KMS-11 (cell line): ENCODE measurements at regions not wholly inside any gene's neighbourhood (a gene's known extent, or its start where the extent isn't known, plus 50 kb on each side); places are given as distances from the start of the nearest gene placed in this dataset.

Experiments used
- H2AFZ ChIP-seq: fragments of 200-600 bp; sonication (generic); 2 replicates; pipeline ENCODE4 v1.6.1; 2016; ENCODE audit warnings: antibody characterized with exemption, mixed run types, low read depth
- H3K27ac ChIP-seq: fragments of 200-600 bp; sonication (generic); 2 replicates; pipeline ENCODE4 v1.6.1; 2016; ENCODE audit warnings: mild to moderate bottlenecking, mixed run types
- H3K27me3 ChIP-seq: fragments of 200-600 bp; sonication (generic); 2 replicates; pipeline ENCODE4 v1.6.1; 2017; ENCODE audit warnings: mild to moderate bottlenecking, low read depth, mixed run types, moderate library complexity; ENCODE audit not compliant: insufficient read depth
- H3K36me3 ChIP-seq: fragments of 200-600 bp; sonication (generic); 2 replicates; pipeline ENCODE4 v1.6.1; 2017; ENCODE audit warnings: mild to moderate bottlenecking, mixed run types; ENCODE audit not compliant: insufficient read depth
- H3K4me1 ChIP-seq: fragments of 200-600 bp; sonication (generic); 2 replicates; pipeline ENCODE4 v1.6.1; 2016; ENCODE audit warnings: mild to moderate bottlenecking, low read depth, mixed run types; ENCODE audit not compliant: poor library complexity, severe bottlenecking
- H3K4me2 ChIP-seq: fragments of 200-600 bp; sonication (generic); 2 replicates; pipeline ENCODE4 v1.7.0; 2016; ENCODE audit warnings: mild to moderate bottlenecking, mixed run types
- H3K4me3 ChIP-seq: fragments of 200-600 bp; sonication (generic); IDR thresholded peaks from 2 replicates; pipeline ENCODE4 v1.6.1; 2017; ENCODE audit warnings: low read depth, low read length, mixed read lengths; ENCODE audit not compliant: insufficient read depth
- H3K79me2 ChIP-seq: fragments of 200-600 bp; sonication (generic); 2 replicates; pipeline ENCODE4 v1.6.1; 2016; ENCODE audit warnings: low read depth, mixed run types; ENCODE audit not compliant: insufficient read depth
- H3K9ac ChIP-seq: fragments of 200-600 bp; sonication (generic); 2 replicates; pipeline ENCODE4 v1.6.1; 2016; ENCODE audit warnings: mild to moderate bottlenecking, mixed run types
- H4K20me1 ChIP-seq: fragments of 200-600 bp; sonication (generic); 2 replicates; pipeline ENCODE4 v1.6.1; 2016; ENCODE audit warnings: mild to moderate bottlenecking, mixed run types; ENCODE audit not compliant: insufficient read depth
- CTCF ChIP-seq: fragments of 200-600 bp; sonication (generic); conservative IDR thresholded peaks from 2 replicates; pipeline ENCODE4 v1.6.1; 2017; ENCODE audit warnings: low read depth, mild to moderate bottlenecking, antibody characterized with exemption, low read length, moderate library complexity, mixed read lengths

- H3K4me1 ChIP-seq: no peaks in the 10 kb centered on the region
- H4K20me1 ChIP-seq: no peaks in the 10 kb centered on the region
- no peak overlapping the region for H3K27ac ChIP-seq
- H3K36me3 ChIP-seq: no peaks in the 10 kb centered on the region
- H3K27me3 ChIP-seq: no peaks in the 10 kb centered on the region
- no peak overlapping the region for H3K4me2 ChIP-seq
- H3K4me3 ChIP-seq: no peak overlapping the region
- H3K9ac ChIP-seq: no peak overlapping the region
- H2AFZ ChIP-seq: no peak overlapping the region
- H3K79me2 ChIP-seq: no peaks in the 10 kb centered on the region
- no peak for TF ChIP-seq CTCF
Measured at GRCh38 chr12:58761308-58761707, 159.0 kb downstream of the LRIG3 start.

DNA sequence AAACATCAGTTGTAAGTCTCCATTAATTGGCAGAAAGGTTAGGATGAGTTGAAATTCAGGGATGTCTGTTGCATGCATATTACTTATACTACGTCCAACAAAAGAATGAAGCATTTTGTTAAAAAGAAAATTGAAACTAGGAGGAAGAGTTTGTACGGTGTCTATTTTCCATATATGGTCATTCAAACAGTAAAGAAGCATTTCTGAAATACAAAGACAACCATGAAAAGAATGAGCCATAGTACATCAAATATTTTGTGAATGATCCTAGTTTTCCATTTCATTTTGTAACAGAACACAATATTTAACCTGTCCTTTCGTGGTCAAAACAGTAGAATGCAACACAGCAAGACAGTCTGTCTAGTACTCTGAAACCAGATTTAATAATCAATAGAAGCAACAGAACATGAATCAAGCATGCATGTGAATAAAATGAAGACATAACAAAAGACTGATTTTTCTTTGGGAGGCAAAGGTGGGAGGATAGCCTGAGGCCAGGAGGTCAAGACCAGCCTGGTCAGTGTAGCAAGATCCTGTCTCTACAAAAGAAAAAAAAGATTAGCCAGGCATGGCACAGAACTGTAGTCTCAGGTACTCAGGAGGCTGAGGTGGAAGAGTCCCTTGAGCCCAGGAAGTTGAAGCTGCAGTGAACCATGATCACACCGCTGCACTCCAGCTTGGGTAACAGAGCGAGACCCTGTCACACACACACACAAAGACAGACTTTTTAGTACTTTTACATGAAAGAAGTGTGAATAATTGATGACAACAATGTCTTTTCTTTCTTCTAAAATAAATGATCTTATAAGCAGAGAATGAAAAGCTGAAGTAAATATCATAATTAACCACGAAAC lies 156.0 kb downstream of the LRIG3 start:
- H3K36me3 ChIP-seq: no peaks in the 10 kb centered on the region
- no peaks in the 10 kb centered on the region for H3K79me2 ChIP-seq
- no peak overlapping the region for H3K4me2 ChIP-seq
- no peak overlapping the region for H3K4me3 ChIP-seq
- no peaks in the 10 kb centered on the region for H3K4me1 ChIP-seq
- H2AFZ ChIP-seq: no peak overlapping the region
- no peaks in the 10 kb centered on the region for H3K27me3 ChIP-seq
- no peak overlapping the region for H3K9ac ChIP-seq
- no peak overlapping the region for H3K27ac ChIP-seq
- no peaks in the 10 kb centered on the region for H4K20me1 ChIP-seq
- TF ChIP-seq CTCF: no peak

DNA sequence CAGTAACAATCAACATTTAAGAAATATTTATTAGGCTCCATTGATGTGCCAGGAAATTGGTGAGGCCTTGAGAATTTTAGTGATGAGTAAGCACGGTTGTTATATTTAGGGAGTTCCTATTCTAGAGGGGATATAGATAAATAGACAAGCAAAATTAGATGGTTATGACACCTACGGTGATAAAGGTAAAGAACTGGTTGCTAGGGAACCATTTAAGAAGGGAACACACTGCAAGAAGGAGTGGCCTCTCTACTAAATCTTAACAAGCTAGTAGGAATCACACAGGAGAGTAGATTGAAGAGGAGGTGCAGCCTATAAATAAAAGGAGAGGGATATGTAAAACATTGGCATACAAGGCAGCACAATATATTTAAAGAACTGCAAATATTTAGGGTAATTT lies 155.2 kb downstream of the LRIG3 start:
- no peak overlapping the region for H3K9ac ChIP-seq
- no peak for TF ChIP-seq CTCF
- no peaks in the 10 kb centered on the region for H4K20me1 ChIP-seq
- H3K79me2 ChIP-seq: no peaks in the 10 kb centered on the region
- no peaks in the 10 kb centered on the region for H3K4me1 ChIP-seq
- no peaks in the 10 kb centered on the region for H3K27me3 ChIP-seq
- no peak overlapping the region for H3K4me2 ChIP-seq
- H3K36me3 ChIP-seq: no peaks in the 10 kb centered on the region
- no peak overlapping the region for H2AFZ ChIP-seq
- H3K4me3 ChIP-seq: no peak overlapping the region
- H3K27ac ChIP-seq: no peak overlapping the region

DNA sequence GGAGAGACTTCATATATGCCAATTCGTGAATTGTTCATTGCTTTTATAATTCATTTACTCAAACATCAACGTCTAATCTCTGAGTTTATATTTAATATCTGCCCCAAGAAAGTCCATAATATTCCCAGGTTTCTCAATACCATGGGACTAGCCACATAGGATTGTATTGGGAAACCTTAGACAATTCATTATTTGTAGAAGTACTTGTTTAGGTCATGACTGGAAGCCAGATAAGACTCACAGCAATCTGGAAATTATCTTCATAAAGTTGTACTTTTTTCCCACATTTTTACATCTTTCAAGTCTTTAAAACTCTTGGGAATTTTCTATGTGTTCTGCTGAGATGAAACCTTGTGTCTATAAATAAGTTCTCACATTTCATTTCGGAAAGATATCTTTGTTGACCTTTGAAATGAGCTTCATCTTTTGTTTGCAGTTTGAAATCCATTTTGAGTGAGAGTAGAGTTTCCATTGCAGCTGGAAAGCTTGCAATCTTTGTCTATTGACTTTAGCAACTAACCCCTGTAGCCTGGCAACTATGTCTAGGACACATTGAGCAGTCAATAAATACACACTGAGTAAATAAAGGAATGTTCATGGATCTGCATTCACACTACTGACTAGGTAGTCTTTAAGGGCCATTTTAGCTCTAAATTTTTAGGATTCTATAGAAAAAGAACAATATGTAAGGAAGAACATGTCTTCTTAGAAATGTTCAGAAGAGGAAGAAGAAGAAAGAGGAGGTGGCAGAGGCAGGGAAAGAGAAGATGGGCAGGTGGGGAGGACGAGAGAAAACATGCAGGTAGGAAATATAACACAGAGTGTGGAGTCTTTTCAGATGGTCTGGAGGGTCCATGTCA lies 154.4 kb downstream of the LRIG3 start:
- Histone ChIP-seq H4K20me1 (no peaks in the 10 kb centered on the region), H3K27me3 (no peaks in the 10 kb centered on the region), H3K79me2 (no peaks in the 10 kb centered on the region), H3K4me3 (no peak overlapping the region), H3K9ac (no peak overlapping the region), H3K36me3 (no peaks in the 10 kb centered on the region), H3K4me2 (no peak overlapping the region), H2AFZ (no peak overlapping the region), H3K4me1 (no peaks in the 10 kb centered on the region), H3K27ac (no peak overlapping the region)
- TF ChIP-seq CTCF: no peak
